RWPE2 (cell line): ENCODE measurements at regions not wholly inside any gene's neighbourhood (a gene's known extent, or its start where the extent isn't known, plus 50 kb on each side); places are given as distances from the start of the nearest gene placed in this dataset.

Experiments
- ATAC-seq: fragments of 200-7000 bp; cut with Tn5 transposase; 3 replicates; pipeline ENCODE4 v1.9.1; 2021; ENCODE audit warnings: low read depth
- DNase-seq: peaks from one replicate; pipeline ENCODE4 v3.0.0-alpha.2; 2020; ENCODE audit warnings: low spot score
- H3K27ac ChIP-seq: fragments of 450-650 bp; 2 replicates; pipeline ENCODE4 v1.5.1; 2017; ENCODE audit warnings: mild to moderate bottlenecking; ENCODE audit not compliant: poor library complexity, severe bottlenecking
- H3K27me3 ChIP-seq: fragments of 250-450 bp; sonication (Bioruptor Pico); 2 replicates; pipeline ENCODE4 v1.5.1; 2021; ENCODE audit warnings: mild to moderate bottlenecking, moderate library complexity; ENCODE audit not compliant: insufficient read depth, poor library complexity, severe bottlenecking
- H3K36me3 ChIP-seq: fragments of 250-450 bp; sonication (Bioruptor Pico); 2 replicates; pipeline ENCODE4 v1.5.1; 2020; ENCODE audit warnings: low read depth, mild to moderate bottlenecking, moderate library complexity
- H3K4me1 ChIP-seq: fragments of 250-450 bp; sonication (Bioruptor Pico); 2 replicates; pipeline ENCODE4 v1.5.1; 2021; ENCODE audit warnings: mild to moderate bottlenecking, moderate library complexity; ENCODE audit not compliant: insufficient read depth, poor library complexity, severe bottlenecking
- H3K4me3 ChIP-seq: fragments of 250-450 bp; sonication (Bioruptor Pico); 2 replicates; pipeline ENCODE4 v1.5.1; 2021; ENCODE audit warnings: mild to moderate bottlenecking, moderate library complexity; ENCODE audit not compliant: severe bottlenecking
- H3K9me3 ChIP-seq: fragments of 250-450 bp; sonication (Bioruptor Pico); 2 replicates; pipeline ENCODE4 v1.5.1; 2021; ENCODE audit warnings: mild to moderate bottlenecking, moderate library complexity; ENCODE audit not compliant: severe bottlenecking
- TF ChIP-seq, protein P1 (sequence below): fragments of 450-650 bp; IDR thresholded peaks from one replicate; pipeline ENCODE4 v1.5.1; 2017; ENCODE audit warnings: mild to moderate bottlenecking, moderate library complexity; ENCODE audit not compliant: poor library complexity, severe bottlenecking

GRCh38 chr2:199677881-199678280 is 173.1 kb downstream of the FTCDNL1 start:
- H3K4me1 ChIP-seq, result no peaks in the 10 kb centered on the region
- no peaks in the 10 kb centered on the region for H3K36me3 ChIP-seq
- no peak for ATAC-seq
- no peaks in the 10 kb centered on the region for H3K27me3 ChIP-seq
- no peak overlapping the region for H3K4me3 ChIP-seq
- TF ChIP-seq, protein P1, sequence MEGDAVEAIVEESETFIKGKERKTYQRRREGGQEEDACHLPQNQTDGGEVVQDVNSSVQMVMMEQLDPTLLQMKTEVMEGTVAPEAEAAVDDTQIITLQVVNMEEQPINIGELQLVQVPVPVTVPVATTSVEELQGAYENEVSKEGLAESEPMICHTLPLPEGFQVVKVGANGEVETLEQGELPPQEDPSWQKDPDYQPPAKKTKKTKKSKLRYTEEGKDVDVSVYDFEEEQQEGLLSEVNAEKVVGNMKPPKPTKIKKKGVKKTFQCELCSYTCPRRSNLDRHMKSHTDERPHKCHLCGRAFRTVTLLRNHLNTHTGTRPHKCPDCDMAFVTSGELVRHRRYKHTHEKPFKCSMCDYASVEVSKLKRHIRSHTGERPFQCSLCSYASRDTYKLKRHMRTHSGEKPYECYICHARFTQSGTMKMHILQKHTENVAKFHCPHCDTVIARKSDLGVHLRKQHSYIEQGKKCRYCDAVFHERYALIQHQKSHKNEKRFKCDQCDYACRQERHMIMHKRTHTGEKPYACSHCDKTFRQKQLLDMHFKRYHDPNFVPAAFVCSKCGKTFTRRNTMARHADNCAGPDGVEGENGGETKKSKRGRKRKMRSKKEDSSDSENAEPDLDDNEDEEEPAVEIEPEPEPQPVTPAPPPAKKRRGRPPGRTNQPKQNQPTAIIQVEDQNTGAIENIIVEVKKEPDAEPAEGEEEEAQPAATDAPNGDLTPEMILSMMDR, result no peak
- no peaks in the 10 kb centered on the region for H3K9me3 ChIP-seq
- no peak overlapping the region for H3K27ac ChIP-seq
- DNase-seq, result no peak

- H3K27ac ChIP-seq, result no peak overlapping the region
- H3K4me3 ChIP-seq, result no peak overlapping the region
- peaks cover 24% of the 10 kb centered on the region for H3K27me3 ChIP-seq
- no peaks in the 10 kb centered on the region for H3K36me3 ChIP-seq
- no peaks in the 10 kb centered on the region for H3K4me1 ChIP-seq
- TF ChIP-seq, protein P1, result no peak
- H3K9me3 ChIP-seq, result no peaks in the 10 kb centered on the region
- ATAC-seq (no peak), DNase-seq (no peak)
Measured at GRCh38 chr2:199668645-199669044, 182.3 kb downstream of the FTCDNL1 start.

GRCh38 chr2:199663157-199663556 is 187.8 kb downstream of the FTCDNL1 start:
- Histone ChIP-seq H3K27me3 (peaks cover 9% of the 10 kb centered on the region), H3K9me3 (no peaks in the 10 kb centered on the region), H3K4me3 (no peak overlapping the region), H3K27ac (no peak overlapping the region), H3K36me3 (no peaks in the 10 kb centered on the region), H3K4me1 (no peaks in the 10 kb centered on the region)
- ATAC-seq (no peak), DNase-seq (no peak)
- TF ChIP-seq, protein P1, result no peak

DNA sequence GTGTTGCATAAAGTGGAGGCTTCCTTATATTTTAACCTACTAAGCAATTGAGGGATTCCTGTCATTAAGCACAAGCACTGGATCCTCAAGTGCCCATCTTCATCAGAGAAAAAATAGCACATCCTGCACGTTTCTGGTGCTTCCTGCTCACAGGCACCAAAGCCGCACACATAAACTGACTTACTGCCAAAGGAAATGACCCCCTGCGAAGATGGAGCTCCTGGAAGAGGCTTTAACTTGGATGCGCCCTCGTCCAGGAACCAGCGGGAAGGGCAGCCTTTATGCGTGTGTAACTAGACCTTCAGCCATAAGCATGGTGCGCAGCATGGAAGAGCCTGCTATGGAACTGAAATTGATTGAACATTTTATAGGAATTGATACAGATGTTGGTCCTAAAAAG is 188.7 kb downstream of the FTCDNL1 start:
- no peaks in the 10 kb centered on the region for H3K36me3 ChIP-seq
- no peak for DNase-seq
- no peaks in the 10 kb centered on the region for H3K9me3 ChIP-seq
- H3K27ac ChIP-seq, result no peak overlapping the region
- ATAC-seq, result no peak
- peaks cover 9% of the 10 kb centered on the region for H3K27me3 ChIP-seq
- no peaks in the 10 kb centered on the region for H3K4me1 ChIP-seq
- no peak overlapping the region for H3K4me3 ChIP-seq
- TF ChIP-seq, protein P1, result no peak

- no peaks in the 10 kb centered on the region for H3K36me3 ChIP-seq
- H3K27ac ChIP-seq, result no peak overlapping the region
- no peak for ATAC-seq
- peaks cover 9% of the 10 kb centered on the region for H3K27me3 ChIP-seq
- no peak for DNase-seq
- no peak overlapping the region for H3K4me3 ChIP-seq
- no peaks in the 10 kb centered on the region for H3K4me1 ChIP-seq
- no peaks in the 10 kb centered on the region for H3K9me3 ChIP-seq
- TF ChIP-seq, protein P1, result no peak
Measured at GRCh38 chr2:199660167-199660566, 190.8 kb downstream of the FTCDNL1 start.
